ENCODE measurements at regions not wholly inside any gene's neighbourhood (a gene's known extent, or its start where the extent isn't known, plus 50 kb on each side); places are given as distances from the start of the nearest gene placed in this dataset.

DNA sequence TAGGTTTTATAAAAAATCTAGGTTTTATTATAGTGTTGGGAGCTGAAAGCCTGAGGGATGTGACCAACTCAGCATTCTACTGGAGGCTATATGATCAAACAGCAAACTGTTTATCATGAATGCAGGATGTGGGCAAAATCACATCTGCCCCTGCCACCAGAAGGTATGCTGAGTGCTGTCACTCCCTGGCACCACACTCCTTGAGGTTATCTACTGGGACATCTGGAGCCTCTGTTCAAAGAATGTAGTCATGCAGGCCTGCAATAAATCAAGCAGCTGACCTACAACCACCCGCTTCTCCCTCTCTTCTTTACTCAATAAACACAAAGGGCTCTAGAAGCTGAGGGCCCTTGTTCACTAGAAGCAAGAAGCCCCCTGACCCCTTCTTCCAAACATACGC, 328.4 kb upstream of the DDX18 start (continued):
- TF ChIP-seq, protein P1, sequence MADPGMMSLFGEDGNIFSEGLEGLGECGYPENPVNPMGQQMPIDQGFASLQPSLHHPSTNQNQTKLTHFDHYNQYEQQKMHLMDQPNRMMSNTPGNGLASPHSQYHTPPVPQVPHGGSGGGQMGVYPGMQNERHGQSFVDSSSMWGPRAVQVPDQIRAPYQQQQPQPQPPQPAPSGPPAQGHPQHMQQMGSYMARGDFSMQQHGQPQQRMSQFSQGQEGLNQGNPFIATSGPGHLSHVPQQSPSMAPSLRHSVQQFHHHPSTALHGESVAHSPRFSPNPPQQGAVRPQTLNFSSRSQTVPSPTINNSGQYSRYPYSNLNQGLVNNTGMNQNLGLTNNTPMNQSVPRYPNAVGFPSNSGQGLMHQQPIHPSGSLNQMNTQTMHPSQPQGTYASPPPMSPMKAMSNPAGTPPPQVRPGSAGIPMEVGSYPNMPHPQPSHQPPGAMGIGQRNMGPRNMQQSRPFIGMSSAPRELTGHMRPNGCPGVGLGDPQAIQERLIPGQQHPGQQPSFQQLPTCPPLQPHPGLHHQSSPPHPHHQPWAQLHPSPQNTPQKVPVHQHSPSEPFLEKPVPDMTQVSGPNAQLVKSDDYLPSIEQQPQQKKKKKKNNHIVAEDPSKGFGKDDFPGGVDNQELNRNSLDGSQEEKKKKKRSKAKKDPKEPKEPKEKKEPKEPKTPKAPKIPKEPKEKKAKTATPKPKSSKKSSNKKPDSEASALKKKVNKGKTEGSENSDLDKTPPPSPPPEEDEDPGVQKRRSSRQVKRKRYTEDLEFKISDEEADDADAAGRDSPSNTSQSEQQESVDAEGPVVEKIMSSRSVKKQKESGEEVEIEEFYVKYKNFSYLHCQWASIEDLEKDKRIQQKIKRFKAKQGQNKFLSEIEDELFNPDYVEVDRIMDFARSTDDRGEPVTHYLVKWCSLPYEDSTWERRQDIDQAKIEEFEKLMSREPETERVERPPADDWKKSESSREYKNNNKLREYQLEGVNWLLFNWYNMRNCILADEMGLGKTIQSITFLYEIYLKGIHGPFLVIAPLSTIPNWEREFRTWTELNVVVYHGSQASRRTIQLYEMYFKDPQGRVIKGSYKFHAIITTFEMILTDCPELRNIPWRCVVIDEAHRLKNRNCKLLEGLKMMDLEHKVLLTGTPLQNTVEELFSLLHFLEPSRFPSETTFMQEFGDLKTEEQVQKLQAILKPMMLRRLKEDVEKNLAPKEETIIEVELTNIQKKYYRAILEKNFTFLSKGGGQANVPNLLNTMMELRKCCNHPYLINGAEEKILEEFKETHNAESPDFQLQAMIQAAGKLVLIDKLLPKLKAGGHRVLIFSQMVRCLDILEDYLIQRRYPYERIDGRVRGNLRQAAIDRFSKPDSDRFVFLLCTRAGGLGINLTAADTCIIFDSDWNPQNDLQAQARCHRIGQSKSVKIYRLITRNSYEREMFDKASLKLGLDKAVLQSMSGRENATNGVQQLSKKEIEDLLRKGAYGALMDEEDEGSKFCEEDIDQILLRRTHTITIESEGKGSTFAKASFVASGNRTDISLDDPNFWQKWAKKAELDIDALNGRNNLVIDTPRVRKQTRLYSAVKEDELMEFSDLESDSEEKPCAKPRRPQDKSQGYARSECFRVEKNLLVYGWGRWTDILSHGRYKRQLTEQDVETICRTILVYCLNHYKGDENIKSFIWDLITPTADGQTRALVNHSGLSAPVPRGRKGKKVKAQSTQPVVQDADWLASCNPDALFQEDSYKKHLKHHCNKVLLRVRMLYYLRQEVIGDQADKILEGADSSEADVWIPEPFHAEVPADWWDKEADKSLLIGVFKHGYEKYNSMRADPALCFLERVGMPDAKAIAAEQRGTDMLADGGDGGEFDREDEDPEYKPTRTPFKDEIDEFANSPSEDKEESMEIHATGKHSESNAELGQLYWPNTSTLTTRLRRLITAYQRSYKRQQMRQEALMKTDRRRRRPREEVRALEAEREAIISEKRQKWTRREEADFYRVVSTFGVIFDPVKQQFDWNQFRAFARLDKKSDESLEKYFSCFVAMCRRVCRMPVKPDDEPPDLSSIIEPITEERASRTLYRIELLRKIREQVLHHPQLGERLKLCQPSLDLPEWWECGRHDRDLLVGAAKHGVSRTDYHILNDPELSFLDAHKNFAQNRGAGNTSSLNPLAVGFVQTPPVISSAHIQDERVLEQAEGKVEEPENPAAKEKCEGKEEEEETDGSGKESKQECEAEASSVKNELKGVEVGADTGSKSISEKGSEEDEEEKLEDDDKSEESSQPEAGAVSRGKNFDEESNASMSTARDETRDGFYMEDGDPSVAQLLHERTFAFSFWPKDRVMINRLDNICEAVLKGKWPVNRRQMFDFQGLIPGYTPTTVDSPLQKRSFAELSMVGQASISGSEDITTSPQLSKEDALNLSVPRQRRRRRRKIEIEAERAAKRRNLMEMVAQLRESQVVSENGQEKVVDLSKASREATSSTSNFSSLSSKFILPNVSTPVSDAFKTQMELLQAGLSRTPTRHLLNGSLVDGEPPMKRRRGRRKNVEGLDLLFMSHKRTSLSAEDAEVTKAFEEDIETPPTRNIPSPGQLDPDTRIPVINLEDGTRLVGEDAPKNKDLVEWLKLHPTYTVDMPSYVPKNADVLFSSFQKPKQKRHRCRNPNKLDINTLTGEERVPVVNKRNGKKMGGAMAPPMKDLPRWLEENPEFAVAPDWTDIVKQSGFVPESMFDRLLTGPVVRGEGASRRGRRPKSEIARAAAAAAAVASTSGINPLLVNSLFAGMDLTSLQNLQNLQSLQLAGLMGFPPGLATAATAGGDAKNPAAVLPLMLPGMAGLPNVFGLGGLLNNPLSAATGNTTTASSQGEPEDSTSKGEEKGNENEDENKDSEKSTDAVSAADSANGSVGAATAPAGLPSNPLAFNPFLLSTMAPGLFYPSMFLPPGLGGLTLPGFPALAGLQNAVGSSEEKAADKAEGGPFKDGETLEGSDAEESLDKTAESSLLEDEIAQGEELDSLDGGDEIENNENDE (IDR thresholded peaks at IDR 0.05; ENCODE audit: insufficient replicate concordance, low read length) = no peak
- TF ChIP-seq JUND (IDR thresholded peaks at IDR 0.05; ENCODE audit: low read length) = no peak
- TF ChIP-seq, protein P2, sequence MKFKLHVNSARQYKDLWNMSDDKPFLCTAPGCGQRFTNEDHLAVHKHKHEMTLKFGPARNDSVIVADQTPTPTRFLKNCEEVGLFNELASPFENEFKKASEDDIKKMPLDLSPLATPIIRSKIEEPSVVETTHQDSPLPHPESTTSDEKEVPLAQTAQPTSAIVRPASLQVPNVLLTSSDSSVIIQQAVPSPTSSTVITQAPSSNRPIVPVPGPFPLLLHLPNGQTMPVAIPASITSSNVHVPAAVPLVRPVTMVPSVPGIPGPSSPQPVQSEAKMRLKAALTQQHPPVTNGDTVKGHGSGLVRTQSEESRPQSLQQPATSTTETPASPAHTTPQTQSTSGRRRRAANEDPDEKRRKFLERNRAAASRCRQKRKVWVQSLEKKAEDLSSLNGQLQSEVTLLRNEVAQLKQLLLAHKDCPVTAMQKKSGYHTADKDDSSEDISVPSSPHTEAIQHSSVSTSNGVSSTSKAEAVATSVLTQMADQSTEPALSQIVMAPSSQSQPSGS (IDR thresholded peaks at IDR 0.05; ENCODE audit: low read length) = no peak
